ENCODE measurements at regions not wholly inside any gene's neighbourhood (a gene's known extent, or its start where the extent isn't known, plus 50 kb on each side); places are given as distances from the start of the nearest gene placed in this dataset.

DNA sequence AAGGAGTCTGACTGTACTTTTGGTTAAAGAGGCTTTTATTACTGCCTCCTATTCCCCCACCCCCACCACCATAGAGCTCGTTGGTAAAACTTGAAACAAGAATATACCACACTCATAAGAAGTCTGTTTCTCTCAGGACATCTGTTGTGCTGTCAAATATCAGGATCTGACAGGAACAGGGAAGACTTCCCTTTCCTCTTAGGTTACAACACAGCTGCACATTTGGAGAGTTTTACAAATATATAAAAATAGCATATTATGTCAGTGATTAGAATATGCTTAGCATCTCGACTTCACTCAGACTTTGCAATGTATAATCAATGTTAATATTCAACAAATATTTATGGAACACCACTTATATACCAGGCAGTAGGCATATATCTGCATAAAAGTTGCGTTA is 439.6 kb upstream of the REG3G start:
- no peaks in the 10 kb centered on the region for H3K27me3 Mint-ChIP-seq
- H3K36me3 Mint-ChIP-seq = peaks cover 7% of the 10 kb centered on the region
- H3K27ac Mint-ChIP-seq = no peak overlapping the region
- no peaks in the 10 kb centered on the region for H3K4me1 Mint-ChIP-seq (ENCODE audit: low read depth in 2 of 2)
- ATAC-seq = no peak
- no peak overlapping the region for H3K4me3 Mint-ChIP-seq
- H3K9me3 Mint-ChIP-seq = peaks cover 17% of the 10 kb centered on the region
- no peak for DNase-seq (ENCODE audit: low spot score)

DNA sequence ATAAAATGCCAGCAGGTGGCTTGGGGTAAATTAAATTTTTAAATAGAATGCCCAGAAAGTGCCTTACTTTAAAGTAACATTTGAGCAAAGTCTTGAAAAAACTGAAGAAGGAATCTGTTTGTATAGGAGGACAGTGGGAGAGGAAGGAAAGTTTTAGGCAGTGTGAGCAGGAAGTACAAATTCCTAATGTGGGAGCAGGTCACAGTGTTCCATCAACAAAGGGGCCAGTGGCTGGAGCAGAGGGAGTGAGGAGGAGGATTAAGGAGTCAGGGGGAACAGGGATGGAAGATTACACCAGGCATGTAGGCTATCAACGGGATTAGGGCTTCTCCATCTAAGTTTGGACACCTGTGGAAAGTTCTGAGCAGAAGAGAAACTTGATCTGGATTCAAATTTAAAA is 439.2 kb upstream of the REG3G start:
- no peaks in the 10 kb centered on the region for H3K27me3 Mint-ChIP-seq
- no peak overlapping the region for H3K4me3 Mint-ChIP-seq
- H3K9me3 Mint-ChIP-seq = peaks cover 17% of the 10 kb centered on the region
- H3K36me3 Mint-ChIP-seq = peaks cover 7% of the 10 kb centered on the region
- DNase-seq (ENCODE audit: low spot score) (no peak), ATAC-seq (no peak)
- H3K4me1 Mint-ChIP-seq (ENCODE audit: low read depth in 2 of 2) = no peaks in the 10 kb centered on the region
- no peak overlapping the region for H3K27ac Mint-ChIP-seq

DNA sequence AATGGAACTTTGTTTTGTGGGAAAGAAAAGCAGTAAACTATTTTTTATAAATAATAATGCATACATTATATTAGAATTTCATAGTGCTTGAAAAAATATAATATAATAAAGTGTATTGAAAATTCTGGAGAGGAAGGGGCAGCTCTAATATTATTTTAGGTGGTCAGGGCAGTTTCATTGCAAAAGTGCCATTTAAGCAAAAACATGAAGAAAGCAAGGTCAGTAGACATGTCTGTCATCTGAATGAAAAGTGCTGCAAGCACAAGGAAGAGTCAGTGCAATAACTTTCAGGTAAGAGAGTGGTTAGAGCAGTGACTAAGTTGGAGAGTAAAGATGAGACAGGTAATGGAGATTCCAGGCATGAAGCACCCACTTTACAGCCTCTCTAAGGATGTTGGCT is 435.6 kb upstream of the REG3G start:
- peaks cover 7% of the 10 kb centered on the region for H3K36me3 Mint-ChIP-seq
- H3K27ac Mint-ChIP-seq = no peak overlapping the region
- ATAC-seq (no peak), DNase-seq (ENCODE audit: low spot score) (no peak)
- H3K4me3 Mint-ChIP-seq = no peak overlapping the region
- peaks cover 22% of the 10 kb centered on the region for H3K9me3 Mint-ChIP-seq
- H3K27me3 Mint-ChIP-seq = no peaks in the 10 kb centered on the region
- H3K4me1 Mint-ChIP-seq (ENCODE audit: low read depth in 2 of 2) = no peaks in the 10 kb centered on the region

GRCh38 chr2:78592491-78592890 is 433.0 kb upstream of the REG3G start:
- Mint-ChIP-seq H3K9me3 (peaks cover 15% of the 10 kb centered on the region), H3K4me1 (ENCODE audit: low read depth in 2 of 2) (no peaks in the 10 kb centered on the region), H3K36me3 (no peaks in the 10 kb centered on the region), H3K27ac (no peak overlapping the region), H3K4me3 (no peak overlapping the region), H3K27me3 (no peaks in the 10 kb centered on the region)
- DNase-seq (ENCODE audit: low spot score) = no peak
- ATAC-seq = no peak

DNA sequence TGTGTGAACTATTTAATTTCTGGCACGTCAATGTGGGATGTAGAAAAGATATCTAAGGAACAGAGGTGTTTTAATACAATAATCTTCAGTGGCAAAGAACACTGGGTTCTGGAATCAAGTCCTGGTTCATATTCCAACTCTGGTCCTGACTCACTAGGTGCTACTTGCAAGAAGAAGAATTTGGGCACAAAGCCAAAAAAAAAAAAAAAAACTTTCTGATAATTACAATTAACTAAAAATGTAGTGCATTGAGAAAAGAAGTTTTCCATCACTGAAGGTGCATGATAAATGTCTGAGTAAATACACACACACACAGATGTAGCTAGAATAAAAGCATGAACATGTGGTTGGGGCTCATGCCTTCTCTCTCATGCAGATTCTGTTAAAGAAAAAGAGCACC is 424.4 kb upstream of the REG3G start:
- Mint-ChIP-seq H3K27me3 (no peaks in the 10 kb centered on the region), H3K27ac (no peak overlapping the region), H3K4me3 (no peak overlapping the region), H3K4me1 (ENCODE audit: low read depth in 2 of 2) (no peaks in the 10 kb centered on the region), H3K9me3 (peaks cover 4% of the 10 kb centered on the region), H3K36me3 (no peaks in the 10 kb centered on the region)
- DNase-seq (ENCODE audit: low spot score) (no peak), ATAC-seq (no peak)

DNA sequence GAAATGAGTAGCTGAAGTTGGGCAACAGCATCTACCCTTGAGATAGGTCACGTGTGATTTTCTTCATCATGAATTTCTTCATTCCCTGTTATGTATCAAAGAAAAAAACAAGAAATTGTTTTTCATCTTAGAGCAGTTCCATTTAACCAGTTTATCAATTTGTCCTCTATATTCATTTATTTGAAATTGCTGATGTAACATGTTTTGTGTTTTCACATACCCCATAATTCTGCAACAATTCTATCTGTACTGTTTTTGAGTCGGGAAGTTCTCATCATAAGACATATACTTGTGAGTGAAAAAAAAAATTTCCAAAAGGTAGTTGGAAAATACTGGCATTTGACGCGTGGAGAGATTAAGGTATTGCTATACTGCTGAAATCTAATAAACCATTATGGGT is 422.6 kb upstream of the REG3G start:
- H3K27ac Mint-ChIP-seq = no peak overlapping the region
- ATAC-seq (no peak), DNase-seq (ENCODE audit: low spot score) (no peak)
- H3K4me1 Mint-ChIP-seq (ENCODE audit: low read depth in 2 of 2) = no peaks in the 10 kb centered on the region
- no peak overlapping the region for H3K4me3 Mint-ChIP-seq
- no peaks in the 10 kb centered on the region for H3K27me3 Mint-ChIP-seq
- peaks cover under 1% of the 10 kb centered on the region for H3K9me3 Mint-ChIP-seq
- H3K36me3 Mint-ChIP-seq = no peaks in the 10 kb centered on the region

DNA sequence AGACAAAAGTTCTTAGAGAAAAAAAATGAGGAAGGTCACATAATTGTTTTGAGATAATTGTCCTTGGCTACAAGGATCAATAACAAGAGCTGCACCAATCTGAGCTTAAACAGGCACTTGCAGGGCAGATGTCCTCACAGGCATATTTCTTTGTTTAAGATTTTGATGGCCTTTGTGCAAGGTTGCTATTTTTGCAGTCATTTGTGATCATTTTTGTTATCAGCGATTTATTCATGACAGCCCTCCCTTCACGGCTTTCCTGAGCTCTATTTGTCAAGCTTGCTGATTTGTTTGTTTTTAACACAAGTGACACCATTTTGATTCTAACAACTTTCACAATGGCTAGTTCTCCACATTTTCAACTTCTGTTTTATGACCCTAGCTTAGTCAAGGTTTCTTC is 418.6 kb upstream of the REG3G start:
- no peaks in the 10 kb centered on the region for H3K36me3 Mint-ChIP-seq
- no peak for ATAC-seq
- H3K4me3 Mint-ChIP-seq = no peak overlapping the region

DNA sequence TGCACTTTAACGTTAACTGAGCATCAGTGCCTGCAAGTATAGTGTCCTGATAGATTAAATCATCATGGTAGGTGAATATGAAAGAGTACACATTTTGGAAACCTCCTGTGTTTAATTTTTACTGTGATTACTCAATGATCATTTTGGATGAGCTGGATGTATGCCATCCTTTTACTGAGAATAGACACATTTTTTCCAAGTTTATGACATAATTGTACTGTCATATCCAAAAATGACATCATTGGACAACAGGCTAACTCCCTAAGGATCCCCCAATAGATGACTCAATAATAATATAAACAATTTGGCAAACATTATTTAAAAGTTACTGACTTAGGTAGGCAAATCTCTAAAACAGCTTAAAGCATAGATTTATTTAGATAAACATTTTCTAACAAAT is 410.8 kb upstream of the REG3G start:
- no peak for ATAC-seq

More for the DNA sequence above, 418.6 kb upstream of the REG3G start:
- H3K27ac Mint-ChIP-seq = no peak overlapping the region
- H3K4me1 Mint-ChIP-seq (ENCODE audit: low read depth in 2 of 2) = no peaks in the 10 kb centered on the region
- DNase-seq (ENCODE audit: low spot score) = no peak
- H3K9me3 Mint-ChIP-seq = peaks cover 3% of the 10 kb centered on the region
- no peaks in the 10 kb centered on the region for H3K27me3 Mint-ChIP-seq

GRCh38 chr2:78615956-78616355 is 409.5 kb upstream of the REG3G start:
- DNase-seq (ENCODE audit: low spot score) (no peak), ATAC-seq (no peak)
- no peaks in the 10 kb centered on the region for H3K36me3 Mint-ChIP-seq
- no peaks in the 10 kb centered on the region for H3K4me1 Mint-ChIP-seq (ENCODE audit: low read depth in 2 of 2)
- no peak overlapping the region for H3K4me3 Mint-ChIP-seq
- H3K27ac Mint-ChIP-seq = no peak overlapping the region
- peaks cover 5% of the 10 kb centered on the region for H3K9me3 Mint-ChIP-seq
- H3K27me3 Mint-ChIP-seq = no peaks in the 10 kb centered on the region

More for the DNA sequence above, 410.8 kb upstream of the REG3G start:
- no peaks in the 10 kb centered on the region for H3K27me3 Mint-ChIP-seq
- H3K4me1 Mint-ChIP-seq (ENCODE audit: low read depth in 2 of 2) = no peaks in the 10 kb centered on the region
- H3K36me3 Mint-ChIP-seq = no peaks in the 10 kb centered on the region
- H3K4me3 Mint-ChIP-seq = no peak overlapping the region
- H3K9me3 Mint-ChIP-seq = peaks cover 5% of the 10 kb centered on the region
- no peak overlapping the region for H3K27ac Mint-ChIP-seq
- DNase-seq (ENCODE audit: low spot score) = no peak

DNA sequence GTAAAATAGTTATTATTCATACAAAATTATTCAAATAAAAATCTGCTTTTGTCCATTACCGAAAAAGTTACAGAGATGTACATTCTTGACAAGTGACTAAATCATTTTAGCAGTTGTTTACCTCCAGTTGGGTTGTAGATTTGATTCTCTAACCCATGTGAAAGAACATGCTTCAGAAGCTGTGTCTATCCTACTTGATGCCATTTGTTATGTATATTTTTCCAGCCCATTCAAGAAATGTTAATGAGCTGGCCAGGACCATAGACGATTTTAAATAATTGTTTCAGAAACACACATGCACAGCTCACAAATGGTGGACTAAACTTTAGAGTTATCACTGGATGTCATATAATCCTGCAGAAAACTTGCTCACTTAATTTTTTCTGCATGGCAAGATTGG is 391.1 kb upstream of the REG3G start:
- Mint-ChIP-seq H3K27ac (no peak overlapping the region), H3K4me3 (no peak overlapping the region), H3K9me3 (peaks cover 4% of the 10 kb centered on the region), H3K36me3 (no peaks in the 10 kb centered on the region), H3K27me3 (no peaks in the 10 kb centered on the region), H3K4me1 (ENCODE audit: low read depth in 2 of 2) (no peaks in the 10 kb centered on the region)
- DNase-seq (ENCODE audit: low spot score) = no peak
- ATAC-seq = no peak

DNA sequence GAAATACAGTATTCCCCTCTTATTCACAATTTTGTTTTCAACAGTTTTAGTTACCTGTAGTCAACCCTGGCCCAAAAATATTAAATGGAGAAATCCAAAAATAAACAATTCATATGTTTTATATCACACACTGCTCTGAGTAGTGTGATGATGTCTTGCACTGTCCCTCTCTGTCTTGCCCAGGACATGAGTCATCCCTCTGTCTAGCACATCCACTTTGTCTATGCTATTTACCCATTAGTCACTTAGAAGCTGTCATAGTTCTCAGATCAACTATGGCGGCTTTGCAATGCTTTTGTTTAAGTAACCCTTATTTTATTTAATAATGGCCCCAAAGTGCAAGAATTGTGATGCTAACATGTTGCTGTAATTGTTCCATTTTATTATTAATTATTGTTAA is 380.6 kb upstream of the REG3G start:
- Mint-ChIP-seq H3K36me3 (no peaks in the 10 kb centered on the region), H3K27me3 (no peaks in the 10 kb centered on the region), H3K9me3 (peaks cover 8% of the 10 kb centered on the region), H3K27ac (no peak overlapping the region), H3K4me3 (no peak overlapping the region), H3K4me1 (ENCODE audit: low read depth in 2 of 2) (no peaks in the 10 kb centered on the region)
- ATAC-seq = no peak
- DNase-seq (ENCODE audit: low spot score) = no peak

DNA sequence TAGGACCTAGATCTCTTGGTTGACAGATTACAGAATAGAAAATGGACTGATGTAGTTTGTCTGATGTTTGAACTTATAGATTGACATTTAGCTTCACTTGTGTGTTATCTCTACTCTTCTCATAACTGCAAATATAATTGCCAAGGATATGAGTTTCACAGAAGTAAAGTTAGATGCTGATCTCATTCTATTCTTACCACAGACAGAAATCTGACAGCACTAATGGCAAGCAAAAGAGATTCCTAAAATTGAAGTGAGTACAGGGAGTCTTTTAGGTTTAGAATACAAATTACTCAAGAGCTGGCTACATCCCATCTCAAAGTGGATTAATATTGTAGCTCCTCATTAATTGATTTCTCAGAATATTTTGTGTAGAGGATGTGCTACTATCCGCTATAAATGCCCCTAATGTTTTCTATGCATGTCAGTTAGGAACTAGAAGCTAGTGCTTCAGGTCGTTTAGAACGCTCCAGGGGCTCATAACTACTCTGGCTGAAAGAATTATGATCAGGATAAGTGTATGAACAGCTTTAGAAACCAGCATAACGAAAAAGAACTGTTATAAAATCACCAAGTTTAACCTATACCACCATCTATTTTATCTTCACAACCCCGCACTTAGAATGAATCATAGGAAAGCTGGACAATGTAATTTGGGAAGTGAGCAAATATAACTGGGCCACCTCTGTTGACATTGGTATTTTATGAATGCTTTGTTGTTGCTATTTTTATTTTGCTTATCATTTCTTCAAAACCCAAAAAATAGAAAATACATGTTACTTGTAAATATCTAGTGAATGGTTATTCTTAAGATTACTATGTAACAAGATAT is 378.8 kb upstream of the REG3G start:
- DNase-seq (ENCODE audit: low spot score) = no peak
- Mint-ChIP-seq H3K27ac (no peak overlapping the region), H3K36me3 (no peaks in the 10 kb centered on the region), H3K27me3 (no peaks in the 10 kb centered on the region), H3K4me3 (no peak overlapping the region), H3K9me3 (peaks cover 20% of the 10 kb centered on the region), H3K4me1 (ENCODE audit: low read depth in 2 of 2) (no peaks in the 10 kb centered on the region)
- no peak for ATAC-seq

DNA sequence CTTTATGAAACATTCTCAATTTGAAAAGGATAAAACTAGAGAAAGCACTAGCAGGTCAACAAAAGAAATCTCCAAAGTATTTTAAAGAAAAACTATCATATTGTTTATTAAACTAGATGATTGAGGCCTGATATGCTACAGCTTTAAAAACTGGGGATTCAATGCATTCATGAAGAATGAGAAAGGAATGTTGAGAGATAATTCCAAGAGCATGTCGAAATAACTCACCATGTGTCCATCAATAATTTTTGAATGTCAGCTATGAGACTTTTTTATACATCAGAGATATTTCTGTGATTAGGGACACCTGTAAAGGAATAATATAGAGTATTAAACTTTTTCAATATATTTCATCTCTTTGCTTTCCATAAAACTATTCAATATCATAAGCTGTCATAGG is 376.9 kb upstream of the REG3G start:
- H3K27ac Mint-ChIP-seq = no peak overlapping the region
- ATAC-seq = no peak
- peaks cover 5% of the 10 kb centered on the region for H3K36me3 Mint-ChIP-seq
- no peaks in the 10 kb centered on the region for H3K27me3 Mint-ChIP-seq
- DNase-seq (ENCODE audit: low spot score) = no peak
- H3K4me3 Mint-ChIP-seq = no peak overlapping the region
- H3K9me3 Mint-ChIP-seq = peaks cover 29% of the 10 kb centered on the region
- no peaks in the 10 kb centered on the region for H3K4me1 Mint-ChIP-seq (ENCODE audit: low read depth in 2 of 2)

GRCh38 chr2:78654941-78655340 is 370.6 kb upstream of the REG3G start:
- Mint-ChIP-seq H3K4me3 (no peak overlapping the region), H3K27ac (no peak overlapping the region), H3K36me3 (peaks cover 14% of the 10 kb centered on the region), H3K9me3 (peaks cover 52% of the 10 kb centered on the region), H3K27me3 (no peaks in the 10 kb centered on the region), H3K4me1 (ENCODE audit: low read depth in 2 of 2) (no peaks in the 10 kb centered on the region)
- no peak for ATAC-seq
- no peak for DNase-seq (ENCODE audit: low spot score)
